IMR-90 (cell line): ENCODE measurements at regions not wholly inside any gene's neighbourhood (a gene's known extent, or its start where the extent isn't known, plus 50 kb on each side); places are given as distances from the start of the nearest gene placed in this dataset.

Source experiments
- ATAC-seq: fragments of 200-7000 bp; cut with Tn5 transposase; 2 replicates; pipeline ENCODE4 v1.9.1; 2020; ENCODE audit warnings: low read depth, mild to moderate bottlenecking, moderate library complexity
- BruUV-seq: library from RNA; stranded (reverse); fragments of 400-500 nt; replicated peaks from 2 replicates; lab custom pipeline; 2021; lab: Mats Ljungman, UMichigan
- CTCF ChIA-PET: fragments of 300-600 bp; formaldehyde crosslinking; extraction: SDS; loops from one replicate; lab custom pipeline; 2021; ENCODE audit warnings: antibody characterized with exemption; lab: Yijun Ruan, JAX
- POLR2A ChIA-PET: fragments of 300-600 bp; sonication (Branson Sonifier 250); formaldehyde crosslinking; loops from one replicate; lab custom pipeline; 2022; ENCODE audit warnings: antibody characterized with exemption; ENCODE audit not compliant: unreplicated experiment; lab: Charles Lee
- DNase-seq: peaks from one replicate; pipeline ENCODE4 v3.0.0; 2013
- H2AFZ ChIP-seq: replicated peaks from 2 replicates; pipeline ENCODE3; 2013; ENCODE audit warnings: low read length, mild to moderate bottlenecking; ENCODE audit not compliant: poor library complexity
- H2AK5ac ChIP-seq: 2 replicates; pipeline ENCODE4 v1.6.1; 2013; ENCODE audit warnings: low read depth, low read length, inconsistent platforms
- H2AK9ac ChIP-seq: replicated peaks from 2 replicates; pipeline ENCODE3; 2013; ENCODE audit warnings: mild to moderate bottlenecking, low read depth, low read length, moderate library complexity; ENCODE audit not compliant: poor library complexity
- H2BK120ac ChIP-seq: 2 replicates; pipeline ENCODE4 v1.6.1; 2013; ENCODE audit warnings: low read depth, low read length, inconsistent platforms
- H2BK15ac ChIP-seq: 3 replicates; pipeline ENCODE4 v1.6.1; 2013; ENCODE audit warnings: low read depth, low read length, inconsistent platforms
- H2BK20ac ChIP-seq: 2 replicates; pipeline ENCODE4 v1.6.1; 2013; ENCODE audit warnings: low read depth, mild to moderate bottlenecking, inconsistent platforms, low read length, moderate library complexity
- H2BK5ac ChIP-seq: 2 replicates; pipeline ENCODE4 v1.6.1; 2013; ENCODE audit warnings: mild to moderate bottlenecking, low read depth, low read length, inconsistent platforms; ENCODE audit not compliant: poor library complexity, severe bottlenecking
- H3K14ac ChIP-seq: replicated peaks from 2 replicates; pipeline ENCODE4 v1.6.1; 2013; ENCODE audit warnings: low read depth, low read length, inconsistent platforms
- H3K18ac ChIP-seq: 2 replicates; pipeline ENCODE4 v1.6.1; 2013; ENCODE audit warnings: low read depth, low read length, control low read depth
- H3K23ac ChIP-seq: 2 replicates; pipeline ENCODE4 v1.6.1; 2013; ENCODE audit warnings: low read depth, low read length, inconsistent platforms
- H3K27ac ChIP-seq: 2 replicates; pipeline ENCODE4 v1.5.1; 2013; ENCODE audit warnings: mild to moderate bottlenecking, control low read depth, low read length; ENCODE audit not compliant: insufficient read depth
- H3K27me3 ChIP-seq: 2 replicates; pipeline ENCODE4 v1.6.1; 2013; ENCODE audit warnings: low read length; ENCODE audit not compliant: control insufficient read depth, insufficient read depth
- H3K36me3 ChIP-seq: 2 replicates; pipeline ENCODE4 v1.6.1; 2013; ENCODE audit warnings: low read length, mixed read lengths; ENCODE audit not compliant: control insufficient read depth, insufficient read depth
- H3K4ac ChIP-seq: 2 replicates; pipeline ENCODE4 v1.6.1; 2013; ENCODE audit warnings: low read depth, low read length, inconsistent platforms
- H3K4me1 ChIP-seq: 2 replicates; pipeline ENCODE4 v1.6.1; 2013; ENCODE audit warnings: low read length, mixed read lengths; ENCODE audit not compliant: control insufficient read depth, insufficient read depth
- H3K4me2 ChIP-seq: 2 replicates; pipeline ENCODE4 v1.6.1; 2013; ENCODE audit warnings: low read depth, mild to moderate bottlenecking, control low read depth, low read length, moderate library complexity
- H3K4me3 ChIP-seq: 2 replicates; pipeline ENCODE4 v1.5.1; 2013; ENCODE audit warnings: low read depth, mild to moderate bottlenecking, control low read depth, low read length, moderate library complexity; ENCODE audit not compliant: insufficient read depth
- H3K56ac ChIP-seq: 2 replicates; pipeline ENCODE4 v1.6.1; 2013; ENCODE audit warnings: low read length, inconsistent platforms; ENCODE audit not compliant: insufficient read depth; ENCODE audit errors: extremely low read depth
- H3K79me1 ChIP-seq, 2 experiments: 2 replicates each; pipeline ENCODE4 v1.6.1; 2013; ENCODE audit warnings: low read length in 2 of 2, inconsistent platforms in 1 of 2, low read depth in 1 of 2
- H3K9ac ChIP-seq: 2 replicates; pipeline ENCODE4 v1.6.1; 2013; ENCODE audit warnings: low read depth, low read length, control low read depth
- H3K9me1 ChIP-seq: 2 replicates; pipeline ENCODE4 v1.6.1; 2013; ENCODE audit warnings: low read length, inconsistent platforms; ENCODE audit not compliant: insufficient read depth
- H3K9me3 ChIP-seq: 2 replicates; pipeline ENCODE4 v1.6.1; 2013; ENCODE audit warnings: low read length; ENCODE audit not compliant: control insufficient read depth, insufficient read depth
- H4K20me1 ChIP-seq: 2 replicates; pipeline ENCODE4 v1.6.1; 2013; ENCODE audit warnings: low read length, inconsistent platforms; ENCODE audit not compliant: insufficient read depth
- H4K5ac ChIP-seq: 2 replicates; pipeline ENCODE4 v1.6.1; 2013; ENCODE audit warnings: mild to moderate bottlenecking, low read depth, low read length, control low read depth
- H4K8ac ChIP-seq, 2 experiments: 2 replicates each; pipeline ENCODE4 v1.6.1; 2013; ENCODE audit warnings: low read depth in 2 of 2, low read length in 2 of 2, control low read depth in 1 of 2, inconsistent platforms in 1 of 2
- H4K91ac ChIP-seq: 2 replicates; pipeline ENCODE4 v1.6.1; 2013; ENCODE audit warnings: low read depth, low read length, inconsistent platforms; ENCODE audit not compliant: insufficient read depth
- BHLHE40 ChIP-seq: fragments of 150-350 bp; IDR thresholded peaks from 2 replicates; pipeline ENCODE4 v1.6.1; 2016; ENCODE audit warnings: mild to moderate bottlenecking, low read depth, low read length
- CEBPB ChIP-seq: IDR thresholded peaks from 2 replicates; pipeline ENCODE4 v1.6.1; 2012; ENCODE audit warnings: low read depth, low read length, improper control_type of control experiment
- CHD1 ChIP-seq: IDR thresholded peaks from 2 replicates; pipeline ENCODE4 v1.6.1; 2012; ENCODE audit warnings: low read depth, low read length, improper control_type of control experiment
- CTCF ChIP-seq: conservative IDR thresholded peaks from 2 replicates; pipeline ENCODE4 v1.5.1; 2012; ENCODE audit warnings: mild to moderate bottlenecking, low read depth, low read length, improper control_type of control experiment
- ELK1 ChIP-seq: fragments of 150-350 bp; IDR thresholded peaks from 2 replicates; pipeline ENCODE4 v1.6.1; 2016; ENCODE audit warnings: low read depth, mild to moderate bottlenecking, low read length, moderate library complexity, borderline replicate concordance
- FOS ChIP-seq: fragments of 150-350 bp; IDR thresholded peaks from 2 replicates; pipeline ENCODE4 v1.6.1; 2016; ENCODE audit warnings: low read depth, low read length
- MAFK ChIP-seq: IDR thresholded peaks from 2 replicates; pipeline ENCODE4 v1.6.1; 2012; ENCODE audit warnings: low read depth, low read length, improper control_type of control experiment
- MAZ ChIP-seq: IDR thresholded peaks from 2 replicates; pipeline ENCODE4 v1.6.1; 2012; ENCODE audit warnings: low read depth, mild to moderate bottlenecking, low read length, improper control_type of control experiment, moderate library complexity, borderline replicate concordance
- MXI1 ChIP-seq: IDR thresholded peaks from 2 replicates; pipeline ENCODE4 v1.6.1; 2012; ENCODE audit warnings: low read depth, mild to moderate bottlenecking, low read length, moderate library complexity, borderline replicate concordance
- NFE2L2 ChIP-seq: fragments of 150-350 bp; IDR thresholded peaks from 2 replicates; pipeline ENCODE4 v1.6.1; 2016; ENCODE audit warnings: low read depth, mild to moderate bottlenecking, low read length
- POLR2A ChIP-seq: IDR thresholded peaks from 2 replicates; pipeline ENCODE4 v1.6.1; 2012; ENCODE audit warnings: mild to moderate bottlenecking, low read depth, low read length
- RAD21 ChIP-seq: IDR thresholded peaks from 2 replicates; pipeline ENCODE4 v1.6.1; 2012; ENCODE audit warnings: low read length, improper control_type of control experiment
- RCOR1 ChIP-seq: IDR thresholded peaks from 2 replicates; pipeline ENCODE4 v1.6.1; 2012; ENCODE audit warnings: mild to moderate bottlenecking, low read length, improper control_type of control experiment; ENCODE audit not compliant: insufficient replicate concordance
- RFX5 ChIP-seq: IDR thresholded peaks from 2 replicates; pipeline ENCODE4 v1.8.0; 2012; ENCODE audit warnings: low read depth, mild to moderate bottlenecking, low read length, moderate library complexity
- SMC3 ChIP-seq: fragments of 150-350 bp; IDR thresholded peaks from 2 replicates; pipeline ENCODE4 v1.6.1; 2016; ENCODE audit warnings: low read depth, mild to moderate bottlenecking, antibody characterized with exemption, low read length, moderate library complexity
- USF2 ChIP-seq: fragments of 150-350 bp; IDR thresholded peaks from 2 replicates; pipeline ENCODE4 v1.6.1; 2017; ENCODE audit warnings: mild to moderate bottlenecking, antibody characterized with exemption, low read length, low read depth
- WGBS, 2 experiments: methylation state at CpG; one replicate each; pipeline versions ENCODE4 v1.1.5 to v1.1.7; 2013; ENCODE audit warnings: missing lambda C conversion rate in 2 of 2; ENCODE audit not compliant: insufficient read length in 1 of 2; ENCODE audit errors: extremely low coverage in 2 of 2; 5-methylcytosine and 5-hydroxymethylcytosine counted together
- dilution Hi-C: fragments of 300-500 bp; cut with HindIII; formaldehyde crosslinking; loops from one replicate; pipeline ENCODE4 v1.14.3; 2018; ENCODE audit warnings: low sequenced_read_pairs; ENCODE audit not compliant: unreplicated experiment
- in situ Hi-C: fragments of 300-500 bp; cut with MboI; formaldehyde crosslinking; loops from 3 replicates; pipeline ENCODE4 v1.14.3; 2019; ENCODE audit warnings: low sequenced_read_pairs, inconsistent platforms, mixed read lengths
- intact Hi-C: fragments of 100-400 bp; cut with micrococcal nuclease; formaldehyde crosslinking; loops from 2 replicates; pipeline ENCODE4 v1.10.0; 2022

GRCh38 chr5:124986170-124986569, 239.7 kb upstream of the ZNF608 start:
- Histone ChIP-seq H3K9me3 (peaks cover 7% of the 10 kb centered on the region; the same call in 1 of the 2 replicates), H3K9me1 (no peaks in the 10 kb centered on the region; the same call in 1 of the 2 replicates), H3K27ac (no peak overlapping the region), H3K23ac (no peak overlapping the region), H3K9ac (no peak overlapping the region), H4K5ac (no peak overlapping the region), H3K14ac (no peak overlapping the region), H3K36me3 (no peaks in the 10 kb centered on the region), H3K4me2 (no peak overlapping the region), H4K20me1 (no peaks in the 10 kb centered on the region), H3K18ac (no peak overlapping the region), H3K27me3 (no peaks in the 10 kb centered on the region), H4K91ac (no peak overlapping the region), H3K4me1 (no peaks in the 10 kb centered on the region), H4K8ac (no peak overlapping the region), H2AK5ac (no peak overlapping the region), H3K79me1 (no peaks in the 10 kb centered on the region), H2BK120ac (no peak overlapping the region), H2BK15ac (no peak overlapping the region), H2AFZ (no peak overlapping the region), H2BK5ac (no peak overlapping the region), H3K4me3 (no peak overlapping the region), H3K56ac (no peak overlapping the region), H2AK9ac (no peak overlapping the region), H2BK20ac (no peak overlapping the region), H3K4ac (no peak overlapping the region)
- in situ Hi-C loops (no loop called here), intact Hi-C loops (no loop called here), dilution Hi-C loops (no loop called here)
- WGBS, 2 experiments, result no CpG with 5 or more reads among the region's 3 CpGs
- DNase-seq (no peak), ATAC-seq (no peak)
- ChIA-PET POLR2A (no interaction called here), CTCF (no interaction called here)
- no TSS peak for BruUV-seq
- no peak for TF ChIP-seq RAD21
- no peak for TF ChIP-seq ELK1
- TF ChIP-seq NFE2L2, result no peak
- TF ChIP-seq RFX5, result no peak
- TF ChIP-seq CTCF, result no peak
- no peak for TF ChIP-seq USF2
- TF ChIP-seq RCOR1, result no peak
- no peak for TF ChIP-seq CEBPB
- no peak for TF ChIP-seq FOS
- TF ChIP-seq CHD1, result no peak
- no peak for TF ChIP-seq SMC3
- no peak for TF ChIP-seq POLR2A
- no peak for TF ChIP-seq MAZ
- TF ChIP-seq MXI1, result no peak
- no peak for TF ChIP-seq MAFK
- no peak for TF ChIP-seq BHLHE40
